SH-SY5Y (cell line): ENCODE measurements at regions not wholly inside any gene's neighbourhood (a gene's known extent, or its start where the extent isn't known, plus 50 kb on each side); places are given as distances from the start of the nearest gene placed in this dataset.

Source experiments
- GATA2 ChIP-seq: IDR thresholded peaks from 2 replicates; pipeline ENCODE4 v1.6.1; 2011; ENCODE audit warnings: mild to moderate bottlenecking, low read depth, low read length
- GATA3 ChIP-seq: IDR thresholded peaks from 2 replicates; pipeline ENCODE4 v1.6.1; 2011; ENCODE audit warnings: low read depth, mild to moderate bottlenecking, low read length, moderate library complexity

DNA sequence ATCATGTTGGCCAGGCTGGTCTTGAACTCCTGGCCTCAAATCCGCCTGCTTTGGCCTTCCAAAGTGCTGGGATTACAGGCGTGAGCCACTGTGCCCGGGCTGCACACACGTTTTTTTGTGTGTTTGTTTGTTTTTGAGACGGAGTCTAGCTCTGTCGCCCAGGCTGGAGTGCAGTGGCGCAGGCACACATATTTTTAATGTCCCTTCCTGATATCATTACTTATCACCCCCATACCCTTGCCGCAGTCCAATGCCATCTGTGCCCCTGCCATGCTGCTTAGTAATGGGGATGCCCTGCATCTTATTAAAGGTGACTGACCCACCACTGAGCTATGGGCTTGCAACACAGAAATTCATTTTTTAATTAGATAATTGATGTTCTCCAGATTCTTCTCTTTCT, 180.7 kb downstream of the TEX36 start:
- TF ChIP-seq GATA3 (no peak), GATA2 (no peak)

DNA sequence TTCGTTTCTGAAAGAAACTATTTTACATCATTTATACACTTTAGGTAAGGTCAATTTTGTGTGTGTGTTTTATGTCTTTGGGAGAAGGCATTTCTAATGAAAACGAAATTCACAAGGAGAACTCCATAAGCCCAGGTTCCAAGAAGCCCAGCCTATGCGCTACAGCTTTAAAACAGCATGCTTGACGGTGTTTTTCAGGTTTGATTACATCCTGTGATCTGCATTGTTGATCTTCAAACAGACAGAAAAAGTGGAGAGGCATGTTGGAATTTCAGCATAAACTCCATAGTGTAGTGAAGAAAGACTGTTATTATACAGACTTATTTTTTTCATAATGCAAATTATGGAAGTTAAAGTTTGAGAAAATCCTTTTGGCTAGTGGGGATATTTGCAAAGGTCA, 187.6 kb downstream of the TEX36 start:
- TF ChIP-seq GATA3: no peak
- no peak for TF ChIP-seq GATA2

DNA sequence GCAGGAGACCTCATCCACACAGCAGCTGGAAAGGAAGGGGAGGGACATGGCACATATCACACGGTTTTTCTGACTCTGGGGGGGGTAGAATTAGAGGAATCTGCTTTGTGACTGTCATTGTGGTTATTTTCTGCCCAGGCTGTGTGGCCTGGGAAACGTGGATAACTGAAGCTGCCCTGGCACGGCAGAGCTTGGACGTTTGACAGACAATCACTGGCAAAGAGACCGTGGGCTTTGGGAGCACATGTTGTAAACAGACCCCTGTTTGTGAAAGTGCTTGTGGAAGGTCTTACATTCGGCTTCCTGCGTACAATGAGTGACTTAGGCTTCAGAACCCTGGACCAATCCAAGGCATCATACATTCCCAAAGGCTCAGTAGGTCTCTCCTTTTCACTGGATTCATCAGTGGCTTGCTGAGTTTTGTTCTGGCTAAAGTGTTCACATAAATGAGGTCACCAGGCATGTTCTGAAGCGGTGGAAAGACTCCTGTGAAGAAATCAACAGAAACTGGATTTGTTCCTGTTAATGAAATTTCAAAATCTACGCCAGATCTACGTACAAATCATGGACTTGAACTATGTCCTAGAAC, 188.2 kb downstream of the TEX36 start:
- TF ChIP-seq GATA2: no peak
- no peak for TF ChIP-seq GATA3

DNA sequence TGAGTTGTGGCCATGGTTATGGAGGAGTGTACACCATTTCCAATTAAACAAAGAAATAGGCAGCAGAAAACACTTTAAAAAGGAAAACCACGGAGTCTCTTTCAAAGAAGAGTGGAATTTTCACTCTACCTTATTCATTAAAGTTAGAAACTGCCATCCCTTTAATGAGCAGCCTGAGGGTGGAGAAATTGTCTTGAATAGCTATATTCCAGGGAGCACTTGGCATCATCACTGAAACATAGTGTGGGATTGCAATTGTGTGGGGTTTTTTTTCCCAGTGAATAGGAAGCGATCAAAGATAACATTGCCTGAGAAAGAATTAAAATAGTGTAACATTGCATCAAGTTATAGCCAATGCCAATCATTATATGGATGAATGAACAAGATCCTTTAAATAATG, 191.6 kb downstream of the TEX36 start:
- TF ChIP-seq GATA2 (no peak), GATA3 (no peak)

DNA sequence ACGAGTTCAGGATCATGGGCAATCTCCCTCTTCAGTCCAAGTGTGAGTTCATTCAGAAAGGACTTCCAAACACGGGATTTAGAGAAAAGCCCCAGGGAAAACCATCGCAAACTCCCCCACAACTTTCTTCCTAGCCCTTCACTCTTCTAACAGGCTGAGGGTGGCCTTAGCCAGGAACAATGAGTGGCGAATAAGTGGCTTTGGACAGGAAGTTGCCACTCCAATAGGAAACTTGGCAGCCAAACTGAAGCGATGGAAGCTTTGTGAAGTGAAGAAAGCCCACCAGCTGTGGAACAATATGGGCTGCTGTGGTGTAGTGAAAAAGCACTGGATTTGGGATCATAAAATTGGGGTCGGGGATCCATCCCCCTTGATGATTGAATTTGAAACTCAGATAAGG, 193.2 kb downstream of the TEX36 start:
- TF ChIP-seq GATA2: no peak
- TF ChIP-seq GATA3: no peak

DNA sequence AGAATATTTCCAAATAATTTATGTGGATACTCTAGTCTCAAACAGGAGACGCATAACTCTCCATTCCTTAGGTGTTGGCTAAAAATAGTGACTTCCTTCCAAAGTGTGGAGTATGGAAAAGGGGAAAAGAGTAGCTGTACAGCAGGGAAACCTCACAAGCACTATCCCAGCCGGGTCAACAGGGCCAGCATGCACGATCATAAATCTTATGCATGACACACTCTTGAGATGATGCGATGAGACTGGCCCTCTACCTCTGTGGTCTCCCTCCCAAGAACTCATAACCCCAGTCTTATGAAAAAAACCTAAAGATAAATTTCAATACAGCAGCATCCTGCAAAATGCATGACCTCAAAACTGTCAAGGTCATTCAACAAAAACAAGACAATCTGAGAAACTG, 197.3 kb downstream of the TEX36 start:
- TF ChIP-seq GATA3: no peak
- no peak for TF ChIP-seq GATA2

DNA sequence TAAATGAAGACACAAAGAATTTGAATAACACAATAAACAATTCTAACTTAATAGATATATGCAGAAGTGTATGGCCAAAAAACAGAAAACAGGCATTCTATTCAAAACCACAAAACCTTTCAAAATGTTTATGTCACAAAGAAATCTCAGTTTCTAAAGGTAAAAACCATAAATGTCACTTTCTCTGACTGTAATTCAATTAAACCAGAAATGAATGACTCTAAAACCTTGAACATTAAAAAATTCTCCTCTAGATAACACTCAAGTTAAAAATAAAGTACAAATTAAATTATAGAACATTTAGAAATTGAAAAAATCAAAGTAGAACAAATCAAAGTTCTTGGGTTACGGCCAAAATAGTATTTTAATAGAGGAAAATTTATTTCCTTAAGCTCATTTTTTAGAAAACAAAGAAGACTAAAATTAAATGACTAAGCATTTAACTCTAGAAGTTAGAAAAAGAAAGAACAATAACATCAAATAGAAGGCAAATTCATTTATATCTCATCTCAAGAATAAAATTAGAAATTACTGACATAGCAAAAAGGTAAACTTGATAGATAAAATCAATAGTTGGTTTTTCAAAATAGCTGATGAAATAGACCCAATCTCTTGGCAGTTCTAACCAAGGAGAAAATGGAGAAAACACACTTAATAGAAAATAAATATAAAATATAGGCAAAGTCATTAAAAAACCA, 198.8 kb downstream of the TEX36 start:
- no peak for TF ChIP-seq GATA3
- TF ChIP-seq GATA2: no peak

DNA sequence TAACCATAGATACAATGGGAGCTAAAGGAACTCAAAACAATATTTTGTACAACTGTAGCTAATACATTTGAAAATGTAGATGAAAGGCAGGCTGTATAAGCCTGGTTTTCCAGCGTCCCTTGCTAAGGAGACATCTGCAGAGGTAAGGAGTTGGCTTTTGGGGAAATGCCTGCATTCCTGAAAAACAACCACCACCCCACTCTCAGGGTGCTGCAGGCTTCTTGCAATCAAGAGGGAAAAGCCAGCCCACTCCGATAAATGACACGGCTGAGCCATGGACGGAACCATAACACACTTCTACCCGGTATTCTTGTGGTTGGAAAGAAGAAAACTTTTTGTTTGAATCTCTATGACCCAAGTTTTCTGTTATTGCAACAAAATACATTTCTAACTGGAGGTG, 200.3 kb downstream of the TEX36 start:
- no peak for TF ChIP-seq GATA3
- TF ChIP-seq GATA2: no peak

DNA sequence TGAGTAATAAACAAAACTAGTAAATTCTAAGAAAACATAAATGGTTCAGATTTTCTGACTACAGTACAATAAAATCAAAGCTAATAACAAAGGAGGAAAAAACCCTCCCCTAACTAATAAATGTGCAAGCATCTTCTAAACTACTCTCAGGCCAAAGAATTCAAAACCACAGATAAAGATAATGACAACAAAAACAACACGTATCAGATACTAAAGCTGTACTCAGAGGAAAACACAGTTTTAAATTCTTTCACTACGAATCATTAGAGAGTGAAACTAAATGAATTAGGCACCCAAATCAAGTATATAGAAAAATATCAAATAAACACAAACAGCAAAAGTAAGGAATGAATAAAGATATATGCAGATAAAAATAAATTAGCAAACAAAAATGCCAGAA, 200.9 kb downstream of the TEX36 start:
- TF ChIP-seq GATA2: no peak
- no peak for TF ChIP-seq GATA3

DNA sequence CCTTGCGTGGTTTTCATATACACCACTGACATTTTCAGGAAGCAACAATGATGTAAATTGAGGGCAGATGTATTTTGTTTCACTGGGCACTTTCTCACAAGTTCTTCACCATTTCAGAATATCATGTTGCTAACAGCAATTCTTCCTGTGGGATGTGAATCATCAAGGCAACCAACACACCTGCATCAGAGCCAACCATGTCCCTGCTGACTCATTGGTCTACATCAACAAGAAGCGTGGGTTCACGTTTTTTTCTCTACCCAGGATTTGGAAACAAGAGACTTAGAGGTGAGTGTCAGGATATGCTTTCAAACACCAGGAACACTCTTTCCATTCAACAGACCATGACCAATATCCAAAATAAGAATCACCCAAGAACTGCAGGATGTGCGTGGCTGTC, 203.9 kb downstream of the TEX36 start:
- TF ChIP-seq GATA3 (no peak), GATA2 (no peak)

DNA sequence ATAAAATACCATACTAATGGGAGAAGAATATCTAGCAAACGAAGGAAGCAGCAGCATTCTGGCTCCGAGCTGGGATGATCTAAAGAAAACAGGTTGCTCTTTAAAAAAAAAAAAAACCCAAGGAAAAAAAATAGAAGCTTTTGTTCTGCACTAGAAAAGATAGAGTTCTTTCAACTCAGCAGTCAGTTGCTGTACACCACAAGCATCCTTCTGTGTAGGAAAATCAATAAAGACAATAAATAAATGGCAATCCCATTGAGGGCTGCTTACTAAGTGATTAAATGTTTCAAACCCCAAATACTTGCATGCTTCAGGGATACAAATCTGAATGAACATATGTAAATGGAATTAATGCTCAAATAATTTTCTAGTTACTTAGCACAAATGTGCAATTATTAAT, 207.1 kb downstream of the TEX36 start:
- TF ChIP-seq GATA2 (no peak), GATA3 (no peak)

DNA sequence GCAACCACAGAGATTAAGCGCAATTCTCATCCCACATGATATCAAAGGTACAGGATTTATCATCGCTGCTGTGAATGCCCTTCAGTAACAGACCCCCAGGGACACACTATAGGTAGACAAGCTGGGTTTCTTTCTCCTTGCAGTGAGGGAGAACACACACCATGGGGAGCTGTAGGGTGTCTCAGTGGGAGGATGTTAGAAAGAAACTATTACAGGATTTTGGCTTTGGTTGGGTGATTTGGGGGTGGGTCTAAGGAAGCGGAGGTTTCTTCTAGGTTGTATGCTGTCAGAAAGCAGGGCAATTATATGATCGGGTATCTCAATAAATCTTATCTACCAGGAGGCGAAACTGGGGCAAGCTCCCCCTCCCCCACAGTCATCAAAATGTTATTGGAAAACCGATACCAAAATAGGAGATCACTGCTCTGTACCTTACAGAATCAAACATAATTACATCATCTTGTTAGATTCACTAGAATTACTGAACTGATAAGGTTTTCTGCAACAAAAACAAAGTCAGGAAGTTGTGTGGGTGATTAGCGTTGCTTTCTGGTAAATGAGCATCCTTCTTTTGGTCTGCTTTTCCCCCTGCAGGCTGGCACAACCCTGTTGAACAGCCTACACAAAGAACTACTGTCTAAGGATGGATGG, 209.7 kb downstream of the TEX36 start:
- TF ChIP-seq GATA2: no peak

DNA sequence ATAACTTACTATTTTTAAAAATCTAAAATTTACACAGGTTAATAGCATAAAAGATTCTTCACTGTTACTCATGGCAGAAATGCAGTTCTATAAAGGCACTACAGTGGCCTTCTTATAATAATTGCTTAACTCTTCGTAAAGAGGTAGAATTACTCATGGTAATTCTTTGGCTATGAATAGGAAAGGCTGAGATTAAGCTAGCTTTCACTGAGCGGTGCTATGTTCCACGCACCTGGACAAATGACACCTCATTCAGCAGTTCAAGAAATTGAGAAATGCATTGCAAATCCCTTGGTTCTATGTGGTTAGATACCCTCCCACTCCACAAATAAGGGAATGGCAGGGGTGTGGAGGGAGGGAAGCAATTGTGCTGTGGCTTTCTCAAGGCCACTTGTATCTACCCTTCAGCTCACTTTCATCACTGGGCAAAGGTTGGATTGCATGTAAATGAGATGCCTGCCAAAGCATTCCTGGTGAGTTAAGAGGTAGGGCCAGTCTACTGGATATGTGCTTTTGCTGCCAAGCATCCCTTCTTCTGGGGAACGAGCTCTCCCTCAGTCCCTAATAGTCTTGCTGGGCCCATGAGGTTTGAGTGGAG, 210.9 kb downstream of the TEX36 start:
- TF ChIP-seq GATA3 (no peak), GATA2 (no peak)

DNA sequence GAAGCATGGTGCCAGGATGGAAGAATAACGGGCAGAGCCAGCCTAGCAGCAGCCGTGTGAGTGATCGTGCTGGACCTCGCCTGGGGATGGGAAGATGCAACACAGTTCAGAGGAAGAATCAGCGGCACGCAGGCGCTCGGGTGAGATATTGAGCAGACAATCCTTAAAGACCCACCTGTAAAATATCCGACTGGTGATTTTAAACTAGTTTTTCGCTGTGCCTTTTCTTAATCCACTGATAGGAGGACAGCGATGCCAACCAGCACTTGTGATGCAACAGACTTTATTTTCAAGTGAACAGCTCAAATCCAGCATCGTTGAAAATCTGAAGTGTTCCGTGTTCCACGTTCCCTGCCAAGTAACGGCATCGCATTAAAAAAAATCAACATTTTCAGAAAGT, 214.7 kb downstream of the TEX36 start:
- TF ChIP-seq GATA3: no peak
- no peak for TF ChIP-seq GATA2

DNA sequence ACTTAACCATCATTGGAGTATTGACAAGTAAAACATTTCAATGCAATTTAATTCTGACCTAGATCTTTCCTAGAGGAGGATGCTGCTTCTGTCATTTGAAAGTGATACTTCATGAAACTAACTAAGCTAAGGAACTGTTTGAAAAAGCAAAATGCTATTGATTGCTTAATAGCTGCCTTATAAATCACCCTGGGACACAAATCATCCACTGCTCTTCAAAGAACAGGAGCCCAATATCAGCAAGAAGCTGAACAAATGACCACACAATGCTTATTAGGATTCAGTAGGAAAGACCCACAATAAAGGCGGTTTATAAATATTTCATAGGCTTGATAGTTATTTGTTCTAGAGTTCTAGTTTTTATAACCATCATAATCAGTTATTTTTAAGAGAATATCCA, 216.3 kb downstream of the TEX36 start:
- TF ChIP-seq GATA3 (no peak), GATA2 (no peak)
